ENCODE measurements at regions not wholly inside any gene's neighbourhood (a gene's known extent, or its start where the extent isn't known, plus 50 kb on each side); places are given as distances from the start of the nearest gene placed in this dataset.

- TF ChIP-seq CTCF (conservative IDR thresholded peaks at IDR 0.05) = no peak
- TF ChIP-seq EZH2 (IDR thresholded peaks at IDR 0.05; ENCODE audit: low read depth) = no peak
These were observed 161.9 kb upstream of the GAS1 start for GRCh38 chr9:87109231-87109631.
